ENCODE measurements at regions not wholly inside any gene's neighbourhood (a gene's known extent, or its start where the extent isn't known, plus 50 kb on each side); places are given as distances from the start of the nearest gene placed in this dataset.
"Not testable (repeated sequence)": the region's sequence is repeated elsewhere in the genome, so short reads cannot be mapped to it uniquely, and the experiment has no call there.

GRCh38 chr14:105919458-105920150 lies 393.2 kb downstream of the TMEM121 start:
- Histone ChIP-seq H3K9me3 (peaks cover 0 to 7% (median 0%) of the 10 kb centered on the region in 3 donors), H3K36me3 (no peaks in the 10 kb centered on the region), H3K27me3 (no peaks in the 10 kb centered on the region), H3K27ac (no peak overlapping the region), H3K4me1 (no peaks in the 10 kb centered on the region), H3K4me3 (no peak overlapping the region)
- intact Hi-C loops (cut with DNase I): no loop called here
- TF ChIP-seq CTCF (IDR thresholded peaks at IDR 0.05) (no peak), POLR2A (IDR thresholded peaks at IDR 0.05) (no peak)
- DNase-seq: no peak
- WGBS, 2 donors: 40 to 79% methylated on average over 1 to 3 of the region's 21 CpGs

GRCh38 chr14:105920151-105920700 lies 393.8 kb downstream of the TMEM121 start:
- H3K36me3 ChIP-seq; H3K4me1 ChIP-seq; H3K27ac ChIP-seq; H3K4me3 ChIP-seq; DNase-seq; H3K9me3 ChIP-seq; H3K27me3 ChIP-seq; intact Hi-C loops (cut with DNase I): not testable (repeated sequence)
- WGBS, 2 donors: 79% methylated on average over 3 of the region's 11 CpGs; no CpG with 5 or more reads in 1 of the 2 donors

DNA sequence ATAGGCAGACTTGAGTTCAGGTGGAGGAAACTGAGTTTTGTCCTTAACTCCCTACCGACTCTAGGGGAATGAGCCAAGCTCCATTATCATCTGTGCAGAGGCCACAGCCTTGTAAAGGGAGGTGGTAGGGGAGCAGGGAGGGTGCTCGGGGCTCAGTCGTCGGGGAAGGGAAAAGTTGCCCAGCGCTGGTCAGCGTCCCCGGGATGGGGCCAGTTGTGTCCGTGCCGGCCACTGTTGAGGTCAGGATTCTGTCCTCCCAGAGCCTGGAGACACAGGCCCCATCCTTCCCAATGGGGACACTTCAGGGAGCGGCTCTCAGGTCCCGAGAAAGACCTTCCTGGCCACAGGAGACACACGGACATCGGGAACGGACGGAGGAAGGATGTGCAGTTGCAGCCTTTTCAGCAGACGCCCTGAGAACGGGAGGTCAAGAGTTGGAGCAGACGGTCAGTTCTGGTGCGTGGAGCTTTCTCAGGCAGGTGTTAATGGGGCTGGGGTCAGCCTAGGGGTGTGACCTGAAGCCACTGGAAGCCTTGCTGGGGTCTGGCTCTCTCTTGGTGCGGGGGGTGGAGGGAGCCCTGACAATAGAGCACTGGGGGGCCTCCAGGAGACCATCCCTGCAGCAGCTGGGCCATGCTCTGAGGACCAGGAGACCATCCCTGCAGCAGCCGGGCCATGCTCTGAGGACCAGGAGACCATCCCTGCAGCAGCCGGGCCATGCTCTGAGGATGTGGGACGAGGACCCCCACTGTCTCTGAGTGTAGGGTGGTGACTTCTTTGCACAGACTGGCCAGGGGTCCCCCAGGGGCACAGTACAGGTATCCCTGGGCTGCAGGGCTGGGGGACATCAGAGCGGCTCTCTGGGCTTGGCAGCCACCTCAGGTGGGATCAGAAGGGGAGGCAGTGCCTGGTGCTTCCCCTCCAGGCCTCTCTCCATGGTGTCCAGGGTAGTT lies 394.7 kb downstream of the TMEM121 start:
- H3K4me3 ChIP-seq; H3K27ac ChIP-seq; intact Hi-C loops (cut with DNase I); H3K27me3 ChIP-seq; H3K36me3 ChIP-seq; H3K4me1 ChIP-seq; DNase-seq; H3K9me3 ChIP-seq: not testable (repeated sequence)
- WGBS, 2 donors: 88% methylated on average over 8 to 9 of the region's 24 CpGs

- H3K9me3 ChIP-seq; H3K27me3 ChIP-seq; H3K36me3 ChIP-seq; H3K4me1 ChIP-seq; DNase-seq; H3K27ac ChIP-seq; intact Hi-C loops (cut with DNase I); H3K4me3 ChIP-seq: not testable (repeated sequence)
- WGBS, 2 donors: 80% methylated on average over 1 of the region's 4 CpGs
Observed at GRCh38 chr14:105921781-105922180, 395.4 kb downstream of the TMEM121 start.

GRCh38 chr14:105923520-105924191 lies 397.3 kb downstream of the TMEM121 start:
- DNase-seq: not testable (repeated sequence)

DNA sequence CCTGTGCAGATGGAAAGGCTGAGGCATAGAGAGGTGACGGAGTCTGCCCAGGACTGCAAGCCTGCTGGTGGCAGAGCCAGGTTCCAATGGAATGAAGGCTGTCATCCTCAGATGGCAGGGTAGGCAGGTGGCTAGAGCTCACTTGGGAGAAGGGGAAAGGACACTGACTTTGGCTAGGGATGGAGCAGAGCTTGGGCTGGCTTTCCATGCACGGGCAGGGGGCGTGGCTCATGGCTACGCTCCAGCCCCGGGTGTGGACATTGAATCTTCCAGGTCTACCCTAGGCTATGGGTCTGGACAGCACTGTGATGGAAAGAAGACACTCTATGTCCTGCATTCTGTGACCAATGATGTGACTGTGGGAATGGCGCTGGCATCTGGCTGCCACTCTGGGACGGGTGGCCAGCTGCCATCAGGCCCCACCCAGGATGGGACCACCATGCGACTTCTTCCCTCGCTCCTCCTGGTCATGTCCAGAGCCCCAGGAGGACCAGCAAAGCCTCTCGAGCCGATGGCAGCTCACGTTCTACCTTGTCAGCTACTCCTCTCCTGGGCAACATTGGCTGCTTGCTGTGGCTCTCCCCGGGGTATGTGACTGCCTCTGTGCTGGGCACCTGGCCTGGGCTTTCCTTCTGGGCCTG lies 398.7 kb downstream of the TMEM121 start:
- no peak for DNase-seq
- Histone ChIP-seq H3K4me1 (no peaks in the 10 kb centered on the region), H3K27ac (no peak overlapping the region), H3K9me3 (peaks cover 0 to 7% (median 0%) of the 10 kb centered on the region in 3 donors), H3K27me3 (peaks cover 0 to 5% (median 0%) of the 10 kb centered on the region in 4 donors), H3K36me3 (no peaks in the 10 kb centered on the region), H3K4me3 (no peak overlapping the region)
- WGBS, 2 donors: 74 to 89% methylated on average over 5 to 8 of the region's 13 CpGs
- no peak for TF ChIP-seq CTCF (IDR thresholded peaks at IDR 0.05)
- no peak for TF ChIP-seq POLR2A (IDR thresholded peaks at IDR 0.05)
- intact Hi-C loops (cut with DNase I): no loop called here

More at GRCh38 chr14:105923520-105924191, 397.3 kb downstream of the TMEM121 start:
- 0 to 8% methylated on average over 1 of the region's 1 CpG for WGBS, 2 donors
- H3K36me3 ChIP-seq; H3K9me3 ChIP-seq; H3K27ac ChIP-seq; H3K4me3 ChIP-seq; H3K4me1 ChIP-seq; H3K27me3 ChIP-seq; intact Hi-C loops (cut with DNase I): not testable (repeated sequence)
